DMS79 treated with DMSO at 0.1 percent for 48 hours (cell line): ENCODE measurements at regions not wholly inside any gene's neighbourhood (a gene's known extent, or its start where the extent isn't known, plus 50 kb on each side); places are given as distances from the start of the nearest gene placed in this dataset.

Experiments
- DNase-seq: peaks from one replicate; lab custom pipeline; 2025; lab: John Stamatoyannopoulos, UW

DNA sequence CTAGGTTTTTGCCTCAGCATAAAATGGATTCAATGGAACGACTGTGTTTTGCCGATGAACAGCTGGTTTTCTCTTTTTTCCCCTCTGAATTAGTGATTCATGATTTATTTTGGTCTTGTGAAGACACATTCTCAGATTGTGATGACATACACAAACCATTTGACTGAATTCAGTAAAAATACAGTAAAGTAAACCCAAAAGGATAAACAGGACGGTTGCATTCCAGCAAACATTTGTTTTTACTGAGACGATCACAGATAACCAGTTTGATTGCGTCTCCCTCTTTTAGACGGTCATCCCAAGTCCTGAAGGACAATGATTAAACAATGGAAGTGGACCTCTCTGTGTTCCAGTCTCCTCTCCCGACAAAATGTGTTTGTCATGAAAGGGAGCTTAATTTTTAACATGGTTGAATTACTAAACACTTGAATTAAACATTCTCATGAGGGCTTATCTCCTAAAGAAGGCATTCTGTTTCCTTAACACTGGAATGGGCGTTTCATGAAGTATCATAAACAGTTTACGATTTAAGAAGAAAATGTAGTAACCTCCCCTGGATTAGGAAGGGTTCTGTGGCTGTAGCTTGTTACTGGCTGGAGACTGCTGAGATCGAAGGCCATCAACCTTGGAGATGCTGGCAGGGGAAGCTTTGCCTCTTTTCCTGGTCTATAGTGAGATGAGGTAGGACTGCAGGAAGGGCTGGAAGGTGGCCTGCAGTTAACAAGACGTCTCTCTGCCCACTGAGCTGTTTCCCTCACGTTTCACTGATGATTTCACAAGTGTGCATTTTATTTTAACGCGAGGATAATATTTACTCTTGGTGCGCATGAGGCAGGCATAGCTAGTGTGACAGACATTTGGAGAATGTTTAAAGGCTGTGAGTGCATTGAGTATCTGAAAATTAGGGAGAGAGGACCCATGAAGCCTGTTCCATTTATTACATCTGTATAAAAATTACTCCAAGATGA, 457.9 kb downstream of the FGF9 start:
- DNase-seq = no peak

DNA sequence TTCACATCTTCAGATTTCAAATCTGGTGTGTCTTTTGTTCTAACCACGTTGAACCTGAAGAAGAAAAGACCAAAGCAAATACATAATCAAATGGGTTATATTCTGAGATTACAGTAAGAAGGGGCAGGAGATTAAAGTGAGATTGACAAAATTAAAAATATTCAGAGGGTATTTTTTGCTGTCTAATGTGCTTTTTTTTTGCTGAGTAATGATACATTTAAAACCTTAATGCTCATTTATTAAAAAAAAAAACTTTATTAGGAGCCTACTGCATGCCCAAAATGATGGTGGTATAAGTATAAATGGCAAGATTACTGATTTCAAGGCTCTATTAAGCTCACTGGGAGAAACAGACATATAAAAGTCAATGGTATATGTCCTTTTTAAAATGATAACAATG, 459.4 kb downstream of the FGF9 start:
- DNase-seq = no peak

DNA sequence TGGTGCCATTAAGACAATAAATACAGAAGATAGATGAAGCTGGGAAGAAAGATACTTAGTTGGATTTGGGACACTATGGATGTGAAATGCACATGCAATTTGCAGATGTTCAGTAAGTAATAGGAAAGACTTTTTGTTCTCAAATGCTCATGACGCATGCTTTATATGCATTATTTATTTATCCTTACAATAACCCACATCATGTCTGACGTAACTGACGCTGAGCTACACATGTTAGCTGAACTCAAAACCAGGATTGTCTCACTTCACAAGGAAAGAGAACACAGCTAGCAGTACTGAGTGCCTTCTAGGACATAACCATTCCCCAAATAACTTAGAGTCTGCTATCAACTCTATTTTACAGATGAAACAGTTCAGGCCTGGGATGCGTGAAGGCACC, 463.4 kb downstream of the FGF9 start:
- DNase-seq = no peak

DNA sequence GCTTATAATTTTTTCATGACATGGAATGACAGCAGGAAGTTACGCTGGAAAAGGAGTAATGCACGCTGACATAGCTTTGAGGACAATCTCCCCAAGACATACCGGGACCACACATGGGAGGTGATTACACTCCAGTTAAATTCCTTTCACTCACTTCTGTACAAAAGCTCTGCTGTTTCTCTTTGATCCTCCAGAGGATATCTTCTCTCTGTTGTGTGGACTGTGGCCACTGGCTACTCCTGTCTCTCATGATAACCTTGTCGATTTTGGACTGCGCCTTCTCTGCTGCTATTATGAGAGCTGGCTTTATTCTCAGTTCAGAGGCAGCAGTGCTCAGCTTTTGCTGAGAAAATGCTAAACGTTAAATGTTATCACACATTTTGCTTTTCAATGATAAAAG, 464.6 kb downstream of the FGF9 start:
- DNase-seq = no peak

DNA sequence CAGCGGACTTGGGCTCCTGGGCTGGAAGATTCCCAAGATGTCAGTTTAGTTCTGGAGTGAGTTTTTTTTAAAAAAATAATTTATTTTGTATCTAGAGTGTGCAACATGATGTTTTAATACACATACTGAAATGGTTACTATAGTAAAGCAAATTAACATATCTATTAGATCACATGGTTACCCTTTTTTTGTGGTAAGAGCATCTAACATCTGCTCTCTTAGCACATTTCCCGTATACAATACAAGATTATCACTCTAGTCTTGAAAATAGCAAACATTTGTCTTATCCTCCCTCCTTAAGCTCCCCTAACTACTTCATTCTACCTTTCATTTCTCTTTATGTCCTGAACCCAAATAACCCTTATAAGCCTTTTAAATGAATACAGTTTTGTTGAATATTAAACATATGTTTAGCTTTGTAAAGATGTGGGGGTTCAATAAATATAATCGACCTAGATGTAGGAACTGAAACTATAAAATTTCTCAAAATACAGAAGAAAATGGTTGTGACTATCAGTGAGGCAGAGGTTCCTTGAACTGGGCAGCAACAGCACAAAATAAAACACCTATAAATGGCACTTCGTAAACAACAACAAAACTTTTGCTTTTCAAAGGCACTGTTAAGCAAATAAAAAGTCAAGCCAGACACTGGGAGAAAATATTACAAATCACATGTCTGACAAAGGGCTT, 466.6 kb downstream of the FGF9 start:
- no peak for DNase-seq

DNA sequence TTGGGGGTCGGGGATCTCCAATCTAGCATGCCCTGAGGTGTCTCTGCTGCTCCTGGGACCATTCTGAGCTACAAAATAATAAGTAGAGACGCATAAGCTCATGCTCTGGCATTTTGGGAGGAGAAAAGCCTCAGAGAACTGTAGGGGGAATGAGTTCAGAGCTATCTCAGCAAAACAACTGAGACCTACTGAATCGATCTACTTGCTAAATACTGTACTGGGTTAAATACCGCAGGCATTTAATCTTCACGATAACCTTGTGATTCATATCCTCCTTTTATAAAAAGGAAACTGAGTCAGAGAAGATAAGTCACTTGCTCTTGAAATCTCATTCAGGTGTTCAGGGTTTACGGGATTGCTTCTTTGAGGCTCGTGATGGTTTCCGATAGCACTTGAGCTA, 468.1 kb downstream of the FGF9 start:
- no peak for DNase-seq

DNA sequence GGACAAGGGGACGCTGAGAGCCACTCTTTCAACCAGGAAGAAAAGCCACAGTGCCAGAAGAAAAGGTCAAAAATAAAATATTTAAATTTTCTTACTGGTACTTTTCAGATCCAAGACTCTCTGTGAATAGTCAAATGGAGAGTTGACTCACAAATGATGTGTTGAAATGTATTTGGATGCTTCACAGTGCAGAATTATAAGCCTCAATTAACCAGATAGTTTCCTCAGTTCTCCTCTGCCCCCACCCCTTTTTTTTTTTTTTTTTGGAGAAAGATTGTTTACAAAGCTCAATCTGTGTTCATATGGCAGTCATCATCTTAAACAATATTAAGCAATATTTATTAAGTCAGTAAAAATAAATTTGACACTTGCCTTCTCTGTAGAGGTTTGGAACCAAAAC, 470.8 kb downstream of the FGF9 start:
- DNase-seq = no peak

DNA sequence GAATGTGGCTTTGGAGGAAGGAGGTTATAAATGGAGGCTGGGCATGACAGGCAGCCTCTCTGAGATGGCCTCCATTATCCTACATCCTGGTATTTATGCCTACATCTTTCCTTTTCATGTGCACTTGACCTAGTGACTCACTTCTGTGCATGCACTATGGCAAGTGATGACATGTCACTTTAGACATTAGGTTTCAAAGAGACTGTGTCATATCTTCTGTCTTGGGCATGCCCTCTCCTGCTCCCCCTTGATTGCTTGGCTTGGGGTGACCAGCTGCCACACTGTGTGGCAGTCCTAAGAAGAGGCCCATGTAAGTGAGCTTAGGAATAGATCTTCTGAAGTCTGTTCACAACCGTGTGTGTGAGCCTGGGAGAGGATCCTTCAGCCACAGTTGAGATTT, 472.8 kb downstream of the FGF9 start:
- DNase-seq = no peak

DNA sequence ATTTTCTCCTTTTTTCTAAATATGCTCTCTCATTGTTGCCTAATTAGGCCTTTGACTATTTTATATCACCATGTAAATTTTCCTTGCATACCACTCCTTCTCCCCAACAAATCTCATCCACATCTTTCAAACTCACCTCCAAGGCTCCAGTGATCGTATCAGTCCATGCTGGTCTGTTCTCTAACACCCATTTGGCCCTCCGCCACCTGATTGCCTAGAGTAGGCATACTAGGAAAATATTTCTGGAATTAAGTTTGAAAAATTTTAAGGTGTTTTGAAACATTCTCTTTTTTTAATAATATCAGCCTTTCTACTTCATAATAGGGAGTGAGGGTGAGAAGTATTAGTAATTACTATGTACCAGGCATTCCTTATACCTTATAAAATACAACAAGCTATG, 473.9 kb downstream of the FGF9 start:
- DNase-seq = no peak

DNA sequence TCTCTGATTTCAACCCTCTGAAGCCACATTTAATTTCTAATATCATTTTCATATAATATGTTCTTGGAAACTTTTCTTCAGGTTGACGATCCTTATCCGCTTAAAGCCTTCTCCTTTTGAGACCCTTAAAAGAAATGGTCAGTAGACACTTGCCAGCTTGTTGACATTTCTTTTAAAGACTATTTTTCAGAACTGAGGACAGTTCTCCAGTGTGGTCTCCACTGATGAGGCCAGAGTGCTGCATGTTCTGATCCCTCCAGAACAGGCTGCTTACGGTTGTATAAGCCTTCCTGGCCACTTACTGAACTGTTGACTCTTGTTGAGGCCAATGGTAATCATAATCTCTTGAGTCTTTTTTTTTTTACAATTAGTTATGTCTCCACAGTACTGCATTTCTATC, 477.3 kb downstream of the FGF9 start:
- no peak for DNase-seq

DNA sequence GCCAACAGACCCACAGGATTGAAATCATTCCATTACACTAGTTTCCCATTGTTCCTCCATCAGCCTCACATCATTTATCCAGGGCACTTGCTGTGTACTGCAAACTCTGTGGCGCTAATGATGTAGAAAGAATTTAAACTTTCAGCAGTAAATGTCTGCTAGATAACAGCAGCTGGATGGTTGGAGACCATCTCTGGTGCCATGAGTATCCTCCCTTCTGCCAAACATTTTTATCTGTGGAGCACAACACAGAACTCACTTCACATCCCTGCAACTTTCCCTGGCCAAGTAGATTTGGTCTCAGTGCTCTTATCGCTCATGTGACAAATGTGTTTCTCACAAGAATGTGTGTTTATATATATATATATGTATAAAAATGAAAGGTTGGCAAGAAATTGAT, 481.9 kb downstream of the FGF9 start:
- no peak for DNase-seq

DNA sequence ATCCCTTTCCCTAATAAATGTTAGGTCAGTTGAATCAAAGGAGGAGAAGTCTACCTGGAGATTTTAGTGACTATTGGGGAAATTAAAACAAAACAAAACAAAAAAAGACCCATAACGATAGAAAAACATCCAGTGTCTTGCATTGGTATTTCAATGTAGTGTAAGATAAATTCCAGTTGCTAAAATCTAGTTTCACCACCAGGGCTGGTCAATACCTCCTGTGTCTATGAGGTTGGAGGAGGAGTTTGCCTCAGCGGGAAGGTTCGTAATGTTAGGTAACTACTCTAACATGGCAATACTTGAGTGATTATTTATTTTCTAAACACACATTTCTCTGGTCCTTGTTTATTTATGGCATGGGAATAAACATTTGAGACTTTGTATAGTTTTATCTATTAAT, 483.2 kb downstream of the FGF9 start:
- DNase-seq = no peak

DNA sequence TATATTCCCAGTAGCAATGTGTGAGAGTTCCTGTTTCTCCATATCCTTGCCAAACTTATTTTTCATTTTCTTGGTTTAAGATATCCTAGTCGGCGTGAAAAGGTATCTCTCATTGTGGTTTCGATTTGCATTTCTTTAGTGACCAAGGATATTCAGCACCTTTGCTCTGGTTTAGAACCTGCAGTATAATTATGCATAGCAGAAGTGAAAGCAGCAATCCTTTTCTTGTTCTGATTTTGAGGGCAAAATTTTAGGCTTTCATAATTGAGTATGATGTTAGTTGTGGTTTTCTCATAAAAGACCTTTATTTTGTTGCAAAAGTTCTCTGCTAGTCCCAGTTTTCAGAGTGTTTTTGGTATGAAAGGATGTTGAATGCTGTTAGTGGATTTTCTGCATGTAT, 491.0 kb downstream of the FGF9 start:
- DNase-seq = no peak

DNA sequence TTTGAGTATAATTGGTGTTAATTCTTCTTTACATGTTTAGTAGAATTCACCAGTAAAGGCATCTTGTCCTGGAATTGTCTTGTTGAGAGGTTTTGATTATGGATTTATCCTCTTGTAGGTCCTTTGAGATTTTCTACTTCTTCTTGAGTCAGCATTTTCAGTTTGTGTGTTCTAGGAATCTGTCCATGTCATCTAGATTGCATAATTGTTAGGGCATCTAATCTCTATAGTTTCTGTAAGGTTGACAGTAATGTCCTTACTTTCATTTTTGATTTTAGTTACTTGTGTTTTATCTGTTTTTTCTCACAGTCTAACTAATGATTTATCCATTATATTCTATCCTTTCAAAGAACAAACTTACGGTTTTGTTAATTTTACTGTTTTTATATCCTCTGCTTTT, 492.0 kb downstream of the FGF9 start:
- DNase-seq = no peak

DNA sequence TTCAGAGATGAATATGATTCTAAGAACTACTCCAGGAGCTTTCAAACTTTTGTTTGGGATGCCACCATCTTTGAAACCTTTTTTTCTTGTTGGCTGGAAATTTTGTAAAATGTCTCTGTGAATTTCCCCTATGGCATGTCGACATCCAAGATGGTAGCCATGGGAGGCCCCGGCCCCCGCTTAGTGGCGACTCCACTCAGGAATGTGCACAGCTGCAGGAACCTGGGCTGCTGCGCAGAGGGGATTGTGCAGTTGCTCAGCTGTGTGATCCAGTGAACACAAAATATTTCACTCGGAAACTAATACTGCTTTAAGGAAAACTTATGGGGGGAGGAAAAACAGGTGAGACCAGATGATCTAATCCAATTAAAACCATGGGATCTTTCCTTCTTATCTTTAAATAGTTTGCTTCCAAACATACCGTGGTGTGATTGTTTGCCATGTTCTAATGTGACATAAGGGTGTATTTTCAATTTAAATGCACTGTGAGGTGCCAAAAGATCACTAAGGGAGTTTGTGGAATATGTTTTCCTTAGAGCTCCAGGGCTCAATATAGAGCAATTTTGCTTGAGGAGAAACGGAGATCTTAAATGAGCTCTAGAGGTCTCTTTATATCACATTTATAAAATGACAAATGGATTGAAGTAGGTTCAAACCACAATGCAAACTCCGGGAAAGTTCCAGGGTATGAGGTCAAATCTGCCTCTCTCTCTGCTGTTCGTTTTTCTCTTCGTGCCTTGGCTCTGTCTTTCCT, 497.7 kb downstream of the FGF9 start:
- DNase-seq = no peak

DNA sequence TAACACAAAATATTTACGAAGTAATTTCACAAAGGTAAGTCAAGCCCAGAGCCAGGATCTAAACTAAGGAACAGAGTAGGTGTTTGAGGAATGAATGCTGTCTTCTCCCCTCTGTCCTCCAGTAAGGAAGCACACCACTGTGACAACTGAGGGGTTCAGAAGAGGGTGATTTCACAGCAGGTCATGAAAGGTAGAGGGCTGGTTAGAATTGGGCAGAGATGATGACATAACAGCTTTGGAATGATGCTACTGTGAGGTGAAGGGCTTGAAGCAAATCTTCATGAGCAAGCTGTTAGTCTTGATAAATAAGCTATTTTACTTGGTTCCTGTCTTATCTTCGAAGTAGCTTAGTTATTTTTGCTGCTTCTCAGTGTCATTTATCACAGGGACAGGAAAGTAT, 498.6 kb downstream of the FGF9 start:
- DNase-seq = no peak

DNA sequence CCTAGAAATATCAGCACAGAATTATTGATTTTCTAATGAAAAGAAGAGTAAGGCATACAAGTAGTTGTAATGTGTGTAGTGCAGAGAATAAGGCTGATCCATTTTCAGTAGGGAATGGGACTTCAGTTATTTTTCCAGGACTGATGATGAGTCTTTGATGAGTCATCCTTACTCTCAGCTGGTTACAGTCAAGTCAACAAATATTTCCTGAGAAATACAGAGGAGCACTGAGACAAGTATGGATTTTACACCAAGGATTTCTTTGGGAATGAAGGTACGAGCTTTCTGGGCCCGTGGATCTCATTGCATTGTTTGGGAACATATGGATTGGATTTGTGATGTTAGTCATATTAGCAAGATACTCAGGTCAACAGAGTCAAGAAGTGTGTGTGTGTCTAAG, 502.7 kb downstream of the FGF9 start:
- no peak for DNase-seq

DNA sequence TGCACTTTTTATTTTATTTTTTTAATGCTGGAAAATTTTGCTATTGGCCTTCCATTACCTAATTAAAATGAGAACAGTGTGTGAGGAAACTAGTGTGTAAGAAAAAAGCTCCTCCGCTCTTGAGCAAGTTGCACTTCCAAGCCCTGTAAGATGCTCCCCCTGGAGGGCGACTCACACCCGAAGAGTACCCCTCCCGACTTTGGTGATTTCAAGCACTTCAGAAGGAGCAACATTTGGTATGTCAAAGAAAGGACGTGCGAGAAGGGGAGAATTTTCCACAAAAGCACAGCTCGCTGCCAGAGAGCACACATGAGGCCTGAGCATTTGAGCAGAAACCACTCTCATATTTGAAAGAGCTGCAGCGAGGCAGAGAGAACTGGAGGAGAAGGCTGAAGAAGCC, 504.4 kb downstream of the FGF9 start:
- no peak for DNase-seq

DNA sequence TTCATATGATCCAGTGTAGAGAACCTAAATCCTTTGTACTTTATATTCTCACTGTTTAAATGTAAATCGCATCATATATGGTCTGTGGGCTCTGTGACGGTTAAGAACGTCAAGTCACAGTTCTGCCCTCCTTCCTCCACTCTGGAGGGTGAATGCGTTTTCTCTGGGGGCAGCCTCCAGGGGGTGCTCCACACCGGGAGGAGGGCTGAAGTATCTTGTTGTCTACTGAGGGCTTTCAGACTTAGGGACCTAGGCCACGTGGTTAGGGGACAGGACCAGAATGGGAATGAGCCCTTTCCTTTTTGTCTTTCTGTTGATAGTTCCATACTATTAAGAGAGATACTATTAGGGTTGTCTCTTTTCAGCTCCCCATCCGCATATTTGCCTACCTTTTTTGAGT, 504.9 kb downstream of the FGF9 start:
- DNase-seq = no peak

DNA sequence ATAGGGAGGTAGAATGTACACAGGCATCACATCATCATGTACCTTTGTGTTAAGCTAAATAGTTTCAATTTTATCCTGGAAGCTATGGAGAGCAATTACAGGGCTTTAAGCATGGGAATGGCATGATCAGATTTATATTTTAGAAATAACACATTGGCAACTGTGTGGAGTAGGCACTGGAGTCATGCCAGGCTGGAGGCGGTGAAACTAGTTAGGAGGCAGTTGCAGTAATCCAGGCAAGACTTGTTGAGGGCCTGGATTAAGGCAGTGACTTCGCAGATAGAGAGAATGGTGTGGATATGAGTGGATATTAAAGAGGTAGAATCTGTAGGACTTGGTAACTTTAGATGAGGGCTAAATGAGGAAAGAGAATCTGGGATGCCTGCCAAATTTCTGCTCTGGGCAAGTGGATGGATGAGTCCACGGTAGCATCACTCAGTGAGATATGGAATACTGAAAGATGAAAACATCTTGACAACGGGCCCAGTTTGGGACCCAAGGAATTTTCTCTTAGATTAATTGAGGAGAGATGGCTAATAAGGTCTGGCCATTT, 506.2 kb downstream of the FGF9 start:
- peak; percentile 59 for DNase-seq

DNA sequence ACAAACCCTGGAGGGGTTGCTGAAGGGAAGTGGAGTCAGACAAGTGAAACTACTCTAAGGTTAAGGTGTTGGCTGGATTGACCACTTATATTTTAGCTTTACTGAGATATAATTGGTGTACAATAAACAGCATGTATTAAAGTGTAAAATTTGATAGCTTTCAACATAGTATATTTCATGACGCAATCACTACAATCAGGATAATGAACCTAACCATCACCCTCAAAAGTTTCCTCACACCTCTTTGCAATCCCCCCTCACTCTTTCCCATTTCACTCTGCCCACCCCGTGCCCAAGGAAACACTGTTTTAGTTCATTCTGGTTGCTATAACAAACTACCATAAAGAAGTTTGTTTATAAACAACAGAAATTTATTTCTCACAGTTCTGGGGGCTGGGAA, 508.0 kb downstream of the FGF9 start:
- DNase-seq = no peak

DNA sequence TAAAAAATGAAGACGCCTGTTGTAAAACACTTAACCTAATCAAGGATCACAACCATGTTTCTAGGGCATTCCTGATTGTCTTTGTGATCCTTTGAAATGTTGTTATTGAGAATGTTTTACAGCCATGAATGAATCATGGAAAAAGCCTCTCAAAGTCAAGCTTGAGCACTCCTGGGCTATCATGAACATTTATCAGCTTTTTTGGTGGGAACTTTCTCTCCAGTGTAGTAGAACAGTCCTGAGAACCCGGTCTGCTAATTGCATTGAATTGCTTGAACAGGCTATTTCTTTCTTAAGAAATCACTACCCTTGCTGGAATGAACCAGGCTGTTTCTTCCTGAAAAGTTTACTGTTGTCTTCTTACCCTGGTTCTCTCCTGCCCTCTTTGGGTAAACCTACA, 516.5 kb downstream of the FGF9 start:
- peak; percentile 13 for DNase-seq
